Prostate gland (tissue), 2 donors: ENCODE measurements at regions not wholly inside any gene's neighbourhood (a gene's known extent, or its start where the extent isn't known, plus 50 kb on each side); places are given as distances from the start of the nearest gene placed in this dataset.
"Not testable (repeated sequence)": the region's sequence is repeated elsewhere in the genome, so short reads cannot be mapped to it uniquely, and the experiment has no call there.

ENCODE experiments used
- DNase-seq: peaks from one replicate; pipeline ENCODE4 v3.0.0-alpha.2; 2019; ENCODE audit warnings: low spot score
- H3K27ac ChIP-seq, 2 donors: fragments of 200-600 bp; sonication (generic); 2 replicates each; pipeline ENCODE4 v1.5.1; 2017 to 2019
- H3K27me3 ChIP-seq: fragments of 200-600 bp; sonication (generic); replicated peaks from 2 replicates; pipeline ENCODE4 v1.5.1; 2019; ENCODE audit not compliant: insufficient read depth
- H3K36me3 ChIP-seq, 2 donors: fragments of 200-600 bp; sonication (generic); 1 replicate in 1 of 2; 2 replicates in 1 of 2; pipeline versions ENCODE4 v1.5.1 to v1.8.1; 2017 to 2019
- H3K4me1 ChIP-seq: fragments of 200-600 bp; sonication (generic); replicated peaks from 2 replicates; pipeline ENCODE4 v1.5.1; 2019
- H3K4me3 ChIP-seq, 2 donors: fragments of 200-600 bp; sonication (generic); 2 replicates each; pipeline ENCODE4 v1.5.1; 2017 to 2019
- H3K9me3 ChIP-seq: fragments of 200-600 bp; sonication (generic); 2 replicates; pipeline ENCODE4 v1.5.1; 2017
- CTCF ChIP-seq, 4 experiments: fragments of 200-600 bp in 2 of 4; fragments of 450-650 bp in 2 of 4; sonication (generic) in 2 of 4; IDR thresholded peaks; 1 replicate in 3 of 4; 2 replicates in 1 of 4; pipeline ENCODE4 v1.5.1; 2016 to 2019; ENCODE audit warnings: antibody characterized with exemption in 4 of 4, mild to moderate bottlenecking in 2 of 4, moderate library complexity in 2 of 4
- POLR2A ChIP-seq: fragments of 450-650 bp; IDR thresholded peaks from one replicate; pipeline ENCODE4 v1.6.1; 2016; ENCODE audit warnings: antibody characterized with exemption, mild to moderate bottlenecking
- POLR2AphosphoS5 ChIP-seq: sonication (generic); formaldehyde crosslinking; IDR thresholded peaks from one replicate; pipeline ENCODE4 v1.6.1; 2017; ENCODE audit warnings: antibody characterized with exemption
- whole genome bisulfite sequencing: methylation state at CpG from one replicate; pipeline ENCODE4 v1.1.5; 2018; 5-methylcytosine and 5-hydroxymethylcytosine counted together
- intact Hi-C: fragments of 100-400 bp; cut with DNase I; formaldehyde crosslinking; loops from one replicate; pipeline ENCODE4 v1.14.2; 2022

DNA sequence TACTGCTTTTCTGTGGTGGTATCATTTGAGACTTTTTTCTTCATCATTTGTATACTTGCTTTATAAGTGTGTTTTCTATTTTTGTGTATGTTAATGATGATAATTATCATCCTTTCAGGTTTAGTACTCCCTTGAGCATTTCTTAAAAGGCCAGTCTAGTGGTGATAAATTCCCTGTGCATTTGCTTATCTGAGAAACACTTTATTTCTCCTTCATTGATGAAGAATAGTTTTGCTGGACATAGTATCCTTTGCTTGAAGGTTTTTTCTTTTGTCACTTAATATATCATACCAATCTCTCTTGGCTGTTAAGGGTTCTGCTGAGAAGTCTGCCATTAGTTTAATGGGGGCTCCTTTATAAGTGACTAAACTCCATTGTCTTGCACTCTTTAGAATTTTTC is 123.2 kb upstream of the IRAK1BP1 start:
- intact Hi-C loops = no loop called here
- TF ChIP-seq POLR2A (no peak), CTCF (IDR thresholded peaks at IDR 0.05) (no peak)
- no peak for DNase-seq
- H3K27ac ChIP-seq = no peak overlapping the region
- H3K9me3 ChIP-seq = no peaks in the 10 kb centered on the region
- no peaks in the 10 kb centered on the region for H3K4me1 ChIP-seq
- H3K4me3 ChIP-seq = no peak overlapping the region
- no peaks in the 10 kb centered on the region for H3K36me3 ChIP-seq
- no peaks in the 10 kb centered on the region for H3K27me3 ChIP-seq

GRCh38 chr6:78746457-78746856 is 120.9 kb upstream of the IRAK1BP1 start:
- intact Hi-C loops = no loop called here
- TF ChIP-seq POLR2AphosphoS5 (no peak), CTCF (IDR thresholded peaks at IDR 0.05) (no peak), POLR2A (no peak)
- no peaks in the 10 kb centered on the region for H3K9me3 ChIP-seq
- H3K4me3 ChIP-seq = no peak overlapping the region
- 87% methylated on average over 2 of the region's 2 CpGs for WGBS
- H3K27me3 ChIP-seq = no peaks in the 10 kb centered on the region
- DNase-seq = no peak
- H3K36me3 ChIP-seq = no peaks in the 10 kb centered on the region
- no peaks in the 10 kb centered on the region for H3K4me1 ChIP-seq
- no peak overlapping the region for H3K27ac ChIP-seq

DNA sequence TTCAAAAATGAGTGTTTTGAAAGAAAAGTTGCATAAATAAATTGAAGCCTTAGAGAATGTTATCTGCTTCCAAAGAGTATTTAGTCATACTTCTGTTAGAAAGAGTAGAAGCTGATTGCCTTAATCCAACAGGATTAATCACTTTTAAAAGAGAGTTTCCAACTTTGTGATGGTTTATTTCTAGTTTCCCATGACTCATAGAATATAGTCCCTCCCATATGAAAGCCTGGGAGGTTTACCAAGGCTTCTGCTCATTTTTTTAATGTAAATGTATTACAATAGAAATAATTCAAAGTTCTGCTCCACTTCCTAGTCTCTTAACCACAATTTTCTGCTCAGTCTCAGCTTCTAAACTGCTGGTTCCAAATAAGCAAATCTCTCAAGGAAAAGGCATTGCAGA is 118.0 kb upstream of the IRAK1BP1 start:
- intact Hi-C loops = no loop called here
- H3K9me3 ChIP-seq = no peaks in the 10 kb centered on the region
- no peak for TF ChIP-seq POLR2AphosphoS5
- no peak for TF ChIP-seq POLR2A
- no peak for TF ChIP-seq CTCF (IDR thresholded peaks at IDR 0.05)
- H3K27ac ChIP-seq = no peak overlapping the region
- no peaks in the 10 kb centered on the region for H3K4me1 ChIP-seq
- H3K4me3 ChIP-seq = no peak overlapping the region
- DNase-seq = no peak
- H3K27me3 ChIP-seq = no peaks in the 10 kb centered on the region
- no peaks in the 10 kb centered on the region for H3K36me3 ChIP-seq

DNA sequence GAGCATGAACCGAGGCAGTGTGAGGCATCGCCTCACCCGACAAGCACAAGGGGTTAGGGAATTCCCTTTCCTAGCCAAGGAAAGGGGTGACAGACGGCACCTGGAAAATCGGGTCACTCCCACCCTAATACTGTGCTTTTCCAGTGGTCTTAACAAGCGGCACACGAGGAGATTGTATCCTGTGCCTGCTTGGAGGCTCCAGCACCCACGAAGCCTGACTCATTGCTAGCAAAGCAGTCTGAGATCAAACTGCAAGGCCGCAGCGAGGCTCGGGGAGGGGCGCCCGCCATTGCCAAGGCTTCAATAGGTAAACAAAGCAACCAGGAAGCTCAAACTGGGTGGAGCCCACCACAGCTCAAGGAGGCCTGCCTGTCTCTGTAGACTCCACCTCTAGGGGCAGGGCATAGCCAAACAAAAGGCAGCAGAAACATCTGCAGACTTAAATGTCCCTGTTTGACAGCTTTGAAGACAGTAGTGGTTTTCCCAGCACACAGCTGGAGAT is 109.0 kb upstream of the IRAK1BP1 start:
- whole genome bisulfite sequencing = 85% methylated on average over 13 of the region's 13 CpGs
- H3K4me1 ChIP-seq, H3K4me3 ChIP-seq, DNase-seq, H3K27ac ChIP-seq, H3K36me3 ChIP-seq, intact Hi-C loops, H3K27me3 ChIP-seq, H3K9me3 ChIP-seq: not testable (repeated sequence)

DNA sequence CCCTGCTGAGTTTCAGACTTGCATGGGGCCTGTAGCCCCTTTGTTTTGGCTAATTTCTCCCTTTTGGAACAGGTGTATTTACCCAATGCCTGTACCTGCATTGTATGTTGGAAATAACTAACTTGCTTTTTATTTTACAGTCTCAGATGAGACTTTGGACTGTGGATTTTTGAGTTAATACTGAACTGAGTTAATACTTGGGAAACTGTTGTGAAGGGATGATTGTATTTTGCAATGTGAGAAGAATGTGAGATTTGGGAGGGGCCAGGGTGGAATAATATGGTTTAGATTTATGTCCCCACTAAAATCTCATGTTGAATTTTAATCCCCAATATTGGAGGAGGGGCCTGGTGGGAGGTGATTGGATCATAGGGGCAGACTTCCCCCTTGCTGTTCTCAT is 99.1 kb upstream of the IRAK1BP1 start:
- H3K9me3 ChIP-seq = no peaks in the 10 kb centered on the region
- no peak for TF ChIP-seq POLR2AphosphoS5
- TF ChIP-seq POLR2A = no peak
- TF ChIP-seq CTCF (IDR thresholded peaks at IDR 0.05) = no peak
- intact Hi-C loops = no loop called here
- no peak overlapping the region for H3K27ac ChIP-seq
- no peak for DNase-seq
- no peaks in the 10 kb centered on the region for H3K4me1 ChIP-seq
- no peaks in the 10 kb centered on the region for H3K27me3 ChIP-seq
- no peaks in the 10 kb centered on the region for H3K36me3 ChIP-seq
- no peak overlapping the region for H3K4me3 ChIP-seq
